ENCODE measurements at regions not wholly inside any gene's neighbourhood (a gene's known extent, or its start where the extent isn't known, plus 50 kb on each side); places are given as distances from the start of the nearest gene placed in this dataset.

- DNase-seq (ENCODE audit: low spot score), result no peak
Measured at GRCh38 chr11:13062115-13062514, 53.0 kb downstream of the RASSF10 start.

GRCh38 chr11:13064593-13064992 is 55.5 kb downstream of the RASSF10 start:
- no peak for DNase-seq (ENCODE audit: low spot score)

GRCh38 chr11:13065200-13065787 is 56.2 kb downstream of the RASSF10 start:
- DNase-seq (ENCODE audit: low spot score), result no peak

- DNase-seq (ENCODE audit: low spot score), result no peak
Measured at GRCh38 chr11:13068211-13068610, 59.1 kb downstream of the RASSF10 start.

- DNase-seq (ENCODE audit: low spot score), result no peak
Measured at GRCh38 chr11:13073119-13073981, 64.2 kb downstream of the RASSF10 start.

GRCh38 chr11:13074714-13075464 is 65.8 kb downstream of the RASSF10 start:
- DNase-seq (ENCODE audit: low spot score), result no peak

- DNase-seq (ENCODE audit: low spot score), result no peak
Measured at GRCh38 chr11:13076961-13077360, 67.8 kb downstream of the RASSF10 start.

- no peak for DNase-seq (ENCODE audit: low spot score)
Measured at GRCh38 chr11:13080861-13081260, 71.7 kb downstream of the RASSF10 start.

- DNase-seq (ENCODE audit: low spot score), result no peak
Measured at GRCh38 chr11:13082588-13082987, 73.5 kb downstream of the RASSF10 start.

- DNase-seq (ENCODE audit: low spot score), result no peak
Measured at GRCh38 chr11:13090228-13090708, 81.2 kb downstream of the RASSF10 start.

- no peak for DNase-seq (ENCODE audit: low spot score)
Measured at GRCh38 chr11:13091373-13091772, 82.3 kb downstream of the RASSF10 start.

GRCh38 chr11:13091804-13092203 is 82.7 kb downstream of the RASSF10 start:
- DNase-seq (ENCODE audit: low spot score), result no peak

- no peak for DNase-seq (ENCODE audit: low spot score)
Measured at GRCh38 chr11:13094930-13095687, 86.0 kb downstream of the RASSF10 start.

- DNase-seq (ENCODE audit: low spot score), result no peak
Measured at GRCh38 chr11:13098063-13098462, 88.9 kb downstream of the RASSF10 start.

- DNase-seq (ENCODE audit: low spot score), result no peak
Measured at GRCh38 chr11:13098616-13099289, 89.6 kb downstream of the RASSF10 start.

- DNase-seq (ENCODE audit: low spot score), result no peak
Measured at GRCh38 chr11:13101644-13102512, 92.8 kb downstream of the RASSF10 start.

GRCh38 chr11:13102513-13102840 is 93.4 kb downstream of the RASSF10 start:
- DNase-seq (ENCODE audit: low spot score), result no peak

GRCh38 chr11:13102865-13103539 is 93.9 kb downstream of the RASSF10 start:
- DNase-seq (ENCODE audit: low spot score), result no peak

- DNase-seq (ENCODE audit: low spot score), result no peak
Measured at GRCh38 chr11:13103962-13104554, 94.9 kb downstream of the RASSF10 start.

Measured in RKO (cell line).